ENCODE measurements at regions not wholly inside any gene's neighbourhood (a gene's known extent, or its start where the extent isn't known, plus 50 kb on each side); places are given as distances from the start of the nearest gene placed in this dataset.

DNA sequence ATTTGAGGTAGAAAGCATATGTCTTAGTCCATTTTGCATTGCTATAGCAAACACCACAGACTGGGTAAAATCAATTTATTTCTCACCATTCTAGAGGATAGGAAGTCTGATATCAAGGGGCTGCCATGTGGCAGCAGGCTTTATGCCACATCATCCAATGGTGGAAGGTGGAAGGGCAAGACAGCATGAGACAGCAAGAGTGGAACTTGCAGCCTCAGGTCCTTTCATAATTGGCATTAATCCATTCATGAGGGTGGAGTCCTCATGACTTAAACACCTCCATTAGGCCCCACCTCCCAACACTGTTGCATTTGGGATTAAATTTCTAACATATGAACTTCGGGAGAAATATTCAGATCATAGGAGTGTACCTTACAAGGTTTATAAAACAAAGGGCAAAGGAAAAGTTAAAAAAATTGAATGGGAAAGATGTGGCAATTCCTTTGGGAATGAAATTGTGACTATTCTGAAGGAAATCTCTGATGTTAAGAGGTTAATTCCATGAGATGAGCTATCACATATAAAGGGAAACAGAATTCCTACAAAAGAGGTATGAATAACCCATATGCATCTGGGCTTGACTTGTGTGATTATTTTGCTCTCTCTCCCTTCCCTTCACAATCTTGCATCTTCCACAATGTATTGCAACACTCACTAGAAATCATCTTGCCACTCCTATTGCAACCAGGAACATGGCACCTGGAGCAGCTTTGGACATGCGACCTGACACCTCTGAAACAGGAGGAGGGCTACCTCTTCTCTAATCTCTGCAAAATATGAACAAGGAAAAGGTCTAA, 507.8 kb downstream of the EPHA4 start (continued):
- no peak for TF ChIP-seq HMGA2 (CRISPR knock-in tag; IDR thresholded peaks at IDR 0.05)

DNA sequence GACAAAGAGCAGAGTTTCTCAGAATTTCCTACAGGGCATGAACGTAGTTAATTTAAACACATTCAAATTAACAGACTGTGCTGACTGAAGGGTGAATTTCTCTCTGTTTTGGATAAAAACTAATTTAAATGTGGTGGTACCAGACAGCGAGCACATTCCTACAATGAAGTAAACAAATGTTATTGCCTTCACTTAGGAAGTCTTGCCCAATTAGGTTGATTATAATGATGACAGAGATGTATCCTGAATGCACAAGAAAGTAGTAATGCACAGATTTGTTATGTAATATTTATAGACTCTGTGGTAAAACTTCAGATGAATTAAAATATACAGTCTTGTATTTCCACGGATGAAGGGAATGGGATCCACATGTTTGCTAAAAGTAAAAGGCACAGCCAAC, 507.2 kb downstream of the EPHA4 start:
- ChIA-PET POLR2A (no interaction called here), CTCF (no interaction called here)
- Mint-ChIP-seq H3K36me3 (no peaks in the 10 kb centered on the region), H3K4me3 (no peak overlapping the region), H3K27ac (no peak overlapping the region), H3K27me3 (ENCODE audit: low read depth) (no peaks in the 10 kb centered on the region), H3K9me3 (no peaks in the 10 kb centered on the region; the same call in 1 of the 2 replicates), H3K4me1 (no peaks in the 10 kb centered on the region)
- TF ChIP-seq TEAD4 (CRISPR knock-in tag; IDR thresholded peaks at IDR 0.05) (no peak), SMAD3 (CRISPR knock-in tag; IDR thresholded peaks at IDR 0.05; ENCODE audit: borderline replicate concordance) (no peak), FOXK1 (CRISPR knock-in tag; IDR thresholded peaks at IDR 0.05) (no peak), AFF4 (CRISPR knock-in tag; IDR thresholded peaks at IDR 0.05; ENCODE audit: borderline replicate concordance) (no peak), AR (CRISPR knock-in tag; IDR thresholded peaks at IDR 0.05) (no peak), FOXJ3 (CRISPR knock-in tag; IDR thresholded peaks at IDR 0.05; ENCODE audit: borderline replicate concordance) (no peak), ZNF671 (CRISPR knock-in tag; IDR thresholded peaks at IDR 0.05) (no peak), SP1 (CRISPR knock-in tag; conservative IDR thresholded peaks at IDR 0.05) (no peak)
- TF ChIP-seq, protein P1, sequence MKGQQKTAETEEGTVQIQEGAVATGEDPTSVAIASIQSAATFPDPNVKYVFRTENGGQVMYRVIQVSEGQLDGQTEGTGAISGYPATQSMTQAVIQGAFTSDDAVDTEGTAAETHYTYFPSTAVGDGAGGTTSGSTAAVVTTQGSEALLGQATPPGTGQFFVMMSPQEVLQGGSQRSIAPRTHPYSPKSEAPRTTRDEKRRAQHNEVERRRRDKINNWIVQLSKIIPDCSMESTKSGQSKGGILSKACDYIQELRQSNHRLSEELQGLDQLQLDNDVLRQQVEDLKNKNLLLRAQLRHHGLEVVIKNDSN (CRISPR knock-in tag; IDR thresholded peaks at IDR 0.05) = no peak
- TF ChIP-seq, protein P2, sequence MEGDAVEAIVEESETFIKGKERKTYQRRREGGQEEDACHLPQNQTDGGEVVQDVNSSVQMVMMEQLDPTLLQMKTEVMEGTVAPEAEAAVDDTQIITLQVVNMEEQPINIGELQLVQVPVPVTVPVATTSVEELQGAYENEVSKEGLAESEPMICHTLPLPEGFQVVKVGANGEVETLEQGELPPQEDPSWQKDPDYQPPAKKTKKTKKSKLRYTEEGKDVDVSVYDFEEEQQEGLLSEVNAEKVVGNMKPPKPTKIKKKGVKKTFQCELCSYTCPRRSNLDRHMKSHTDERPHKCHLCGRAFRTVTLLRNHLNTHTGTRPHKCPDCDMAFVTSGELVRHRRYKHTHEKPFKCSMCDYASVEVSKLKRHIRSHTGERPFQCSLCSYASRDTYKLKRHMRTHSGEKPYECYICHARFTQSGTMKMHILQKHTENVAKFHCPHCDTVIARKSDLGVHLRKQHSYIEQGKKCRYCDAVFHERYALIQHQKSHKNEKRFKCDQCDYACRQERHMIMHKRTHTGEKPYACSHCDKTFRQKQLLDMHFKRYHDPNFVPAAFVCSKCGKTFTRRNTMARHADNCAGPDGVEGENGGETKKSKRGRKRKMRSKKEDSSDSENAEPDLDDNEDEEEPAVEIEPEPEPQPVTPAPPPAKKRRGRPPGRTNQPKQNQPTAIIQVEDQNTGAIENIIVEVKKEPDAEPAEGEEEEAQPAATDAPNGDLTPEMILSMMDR (IDR thresholded peaks at IDR 0.05) = no peak
- DNase-seq (ENCODE audit: low spot score) = no peak
- ATAC-seq = no peak

DNA sequence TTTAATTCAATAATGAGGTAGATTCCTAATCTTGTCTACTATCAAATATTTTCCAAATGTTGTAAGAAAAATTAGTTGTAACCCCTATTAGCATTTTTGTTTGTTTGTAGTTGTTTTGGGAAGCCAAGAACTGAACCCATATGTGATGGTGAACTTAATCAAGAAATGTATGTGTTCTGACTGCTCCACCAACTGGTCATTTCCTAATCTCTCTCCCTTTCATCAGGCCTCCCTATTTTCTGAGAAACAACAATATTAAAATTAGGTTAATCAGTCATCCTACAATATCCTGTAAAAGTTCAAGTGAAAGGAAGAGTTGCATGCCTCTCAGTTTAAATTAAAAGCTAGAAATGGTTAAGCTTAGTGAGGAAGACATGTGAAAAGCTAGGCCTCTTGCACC, 504.0 kb downstream of the EPHA4 start:
- H3K4me1 Mint-ChIP-seq = no peaks in the 10 kb centered on the region
- ATAC-seq (no peak), DNase-seq (ENCODE audit: low spot score) (no peak)
- H3K27me3 Mint-ChIP-seq (ENCODE audit: low read depth) = no peaks in the 10 kb centered on the region
- no peak overlapping the region for H3K27ac Mint-ChIP-seq
- H3K4me3 Mint-ChIP-seq = no peak overlapping the region
- TF ChIP-seq, protein P3, sequence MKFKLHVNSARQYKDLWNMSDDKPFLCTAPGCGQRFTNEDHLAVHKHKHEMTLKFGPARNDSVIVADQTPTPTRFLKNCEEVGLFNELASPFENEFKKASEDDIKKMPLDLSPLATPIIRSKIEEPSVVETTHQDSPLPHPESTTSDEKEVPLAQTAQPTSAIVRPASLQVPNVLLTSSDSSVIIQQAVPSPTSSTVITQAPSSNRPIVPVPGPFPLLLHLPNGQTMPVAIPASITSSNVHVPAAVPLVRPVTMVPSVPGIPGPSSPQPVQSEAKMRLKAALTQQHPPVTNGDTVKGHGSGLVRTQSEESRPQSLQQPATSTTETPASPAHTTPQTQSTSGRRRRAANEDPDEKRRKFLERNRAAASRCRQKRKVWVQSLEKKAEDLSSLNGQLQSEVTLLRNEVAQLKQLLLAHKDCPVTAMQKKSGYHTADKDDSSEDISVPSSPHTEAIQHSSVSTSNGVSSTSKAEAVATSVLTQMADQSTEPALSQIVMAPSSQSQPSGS (CRISPR knock-in tag; IDR thresholded peaks at IDR 0.05; ENCODE audit: borderline replicate concordance, low read depth) = no peak
- TF ChIP-seq, protein P4, sequence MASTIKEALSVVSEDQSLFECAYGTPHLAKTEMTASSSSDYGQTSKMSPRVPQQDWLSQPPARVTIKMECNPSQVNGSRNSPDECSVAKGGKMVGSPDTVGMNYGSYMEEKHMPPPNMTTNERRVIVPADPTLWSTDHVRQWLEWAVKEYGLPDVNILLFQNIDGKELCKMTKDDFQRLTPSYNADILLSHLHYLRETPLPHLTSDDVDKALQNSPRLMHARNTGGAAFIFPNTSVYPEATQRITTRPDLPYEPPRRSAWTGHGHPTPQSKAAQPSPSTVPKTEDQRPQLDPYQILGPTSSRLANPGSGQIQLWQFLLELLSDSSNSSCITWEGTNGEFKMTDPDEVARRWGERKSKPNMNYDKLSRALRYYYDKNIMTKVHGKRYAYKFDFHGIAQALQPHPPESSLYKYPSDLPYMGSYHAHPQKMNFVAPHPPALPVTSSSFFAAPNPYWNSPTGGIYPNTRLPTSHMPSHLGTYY (CRISPR knock-in tag; IDR thresholded peaks at IDR 0.05) = no peak
- TF ChIP-seq MXD4 (CRISPR knock-in tag; IDR thresholded peaks at IDR 0.05; ENCODE audit: borderline replicate concordance) (no peak), HMGA2 (CRISPR knock-in tag; IDR thresholded peaks at IDR 0.05) (no peak), FOXK1 (CRISPR knock-in tag; IDR thresholded peaks at IDR 0.05) (no peak), CREB1 (CRISPR knock-in tag; IDR thresholded peaks at IDR 0.05) (no peak), NR3C1 (CRISPR knock-in tag; conservative IDR thresholded peaks at IDR 0.05; ENCODE audit: low read depth) (no peak)
- TF ChIP-seq, protein P5, sequence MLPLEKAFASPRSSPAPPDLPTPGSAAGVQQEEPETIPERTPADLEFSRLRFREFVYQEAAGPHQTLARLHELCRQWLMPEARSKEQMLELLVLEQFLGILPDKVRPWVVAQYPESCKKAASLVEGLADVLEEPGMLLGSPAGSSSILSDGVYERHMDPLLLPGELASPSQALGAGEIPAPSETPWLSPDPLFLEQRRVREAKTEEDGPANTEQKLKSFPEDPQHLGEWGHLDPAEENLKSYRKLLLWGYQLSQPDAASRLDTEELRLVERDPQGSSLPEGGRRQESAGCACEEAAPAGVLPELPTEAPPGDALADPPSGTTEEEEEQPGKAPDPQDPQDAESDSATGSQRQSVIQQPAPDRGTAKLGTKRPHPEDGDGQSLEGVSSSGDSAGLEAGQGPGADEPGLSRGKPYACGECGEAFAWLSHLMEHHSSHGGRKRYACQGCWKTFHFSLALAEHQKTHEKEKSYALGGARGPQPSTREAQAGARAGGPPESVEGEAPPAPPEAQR (CRISPR knock-in tag; IDR thresholded peaks at IDR 0.05) = no peak
- H3K9me3 Mint-ChIP-seq = peaks cover 30% of the 10 kb centered on the region
- CTCF ChIA-PET = no interaction called here
- POLR2A ChIA-PET = no interaction called here
- peaks cover 23% of the 10 kb centered on the region for H3K36me3 Mint-ChIP-seq

Data from WTC11 (cell line).